Keratinocyte (primary cell): ENCODE measurements at regions not wholly inside any gene's neighbourhood (a gene's known extent, or its start where the extent isn't known, plus 50 kb on each side); places are given as distances from the start of the nearest gene placed in this dataset.

ENCODE experiments used
- DNase-seq: peaks from one replicate; pipeline ENCODE4 v3.0.0-alpha.2; 2011; ENCODE audit warnings: low read depth, missing footprints, low spot score
- FAIRE-seq: peaks from 2 replicates; lab custom pipeline; 2011; peaks lifted over from hg19 to GRCh38; lab: Jason Lieb, UNC
- H2AFZ ChIP-seq: 2 replicates; pipeline ENCODE4 v1.6.0; 2012; ENCODE audit warnings: low read length, control low read depth, inconsistent platforms; ENCODE audit not compliant: control insufficient read depth
- H3K27ac ChIP-seq: 2 replicates; pipeline ENCODE4 v1.5.1; 2011; ENCODE audit warnings: low read length; ENCODE audit not compliant: control insufficient read depth, insufficient read depth
- H3K27me3 ChIP-seq: 3 replicates; pipeline ENCODE4 v1.6.0; 2011; ENCODE audit warnings: low read length; ENCODE audit not compliant: control insufficient read depth, insufficient read depth; ENCODE audit errors: extremely low read depth
- H3K36me3 ChIP-seq, 2 experiments: 2 replicates in 1 of 2; 3 replicates in 1 of 2; pipeline ENCODE4 v1.5.1; 2011; ENCODE audit warnings: low read length in 2 of 2, mild to moderate bottlenecking in 1 of 2; ENCODE audit not compliant: control insufficient read depth in 2 of 2, insufficient read depth in 2 of 2; ENCODE audit errors: extremely low read depth in 1 of 2
- H3K4me1 ChIP-seq: 3 replicates; pipeline ENCODE4 v1.5.1; 2011; ENCODE audit warnings: low read length; ENCODE audit not compliant: control insufficient read depth, insufficient read depth; ENCODE audit errors: extremely low read depth
- H3K4me2 ChIP-seq: 3 replicates; pipeline ENCODE4 v1.6.0; 2011; ENCODE audit warnings: low read depth, low read length; ENCODE audit not compliant: control insufficient read depth, insufficient read depth; ENCODE audit errors: extremely low read depth
- H3K4me3 ChIP-seq, 3 experiments: fragments of 200-600 bp in 1 of 3; sonication (generic) in 1 of 3; 2 replicates in 2 of 3; 3 replicates in 1 of 3; pipeline ENCODE4 v1.5.1; 2011 to 2016; ENCODE audit warnings: low read length in 3 of 3, mild to moderate bottlenecking in 3 of 3, control low read depth in 2 of 3, inconsistent platforms in 1 of 3, low read depth in 1 of 3, mixed read lengths in 1 of 3, mixed run types in 1 of 3, moderate library complexity in 1 of 3; ENCODE audit not compliant: control insufficient read depth in 2 of 3, insufficient read depth in 2 of 3; ENCODE audit errors: extremely low read depth in 1 of 3
- H3K79me2 ChIP-seq: 2 replicates; pipeline ENCODE4 v1.6.0; 2012; ENCODE audit warnings: low read length; ENCODE audit not compliant: control insufficient read depth, insufficient read depth
- H3K9ac ChIP-seq: 3 replicates; pipeline ENCODE4 v1.6.0; 2011; ENCODE audit warnings: low read length; ENCODE audit not compliant: control insufficient read depth, insufficient read depth; ENCODE audit errors: extremely low read depth
- H3K9me1 ChIP-seq: 3 replicates; pipeline ENCODE4 v1.6.0; 2011; ENCODE audit warnings: low read length; ENCODE audit not compliant: control insufficient read depth, insufficient read depth; ENCODE audit errors: extremely low read depth
- H3K9me3 ChIP-seq: 2 replicates; pipeline ENCODE4 v1.5.1; 2012; ENCODE audit warnings: low read depth, low read length; ENCODE audit not compliant: control insufficient read depth
- H4K20me1 ChIP-seq: 3 replicates; pipeline ENCODE4 v1.6.0; 2011; ENCODE audit warnings: low read length; ENCODE audit not compliant: control insufficient read depth, insufficient read depth; ENCODE audit errors: extremely low read depth
- EZH2 ChIP-seq: IDR thresholded peaks from one replicate; pipeline ENCODE4 v1.6.1; 2012; ENCODE audit warnings: inconsistent platforms, mild to moderate bottlenecking, low read length, moderate library complexity
- dilution Hi-C: fragments of 300-500 bp; cut with MboI; formaldehyde crosslinking; loops from one replicate; pipeline ENCODE4 v1.7.0; 2020; ENCODE audit warnings: low sequenced_read_pairs; ENCODE audit not compliant: extremely low pct_ligation_motif_present
- TF ChIP-seq, protein P1 (sequence below), 3 experiments: IDR thresholded peaks in 1 of 3; conservative IDR thresholded peaks in 1 of 3; optimal IDR thresholded peaks in 1 of 3; 2 replicates in 2 of 3; 3 replicates in 1 of 3; pipeline versions ENCODE3 to v1.5.1; 2011; ENCODE audit warnings: low read length in 3 of 3, mild to moderate bottlenecking in 3 of 3, moderate library complexity in 2 of 3, control low read depth in 1 of 3, inconsistent platforms in 1 of 3; ENCODE audit not compliant: insufficient read depth in 2 of 3; ENCODE audit errors: extremely low read depth in 1 of 3

DNA sequence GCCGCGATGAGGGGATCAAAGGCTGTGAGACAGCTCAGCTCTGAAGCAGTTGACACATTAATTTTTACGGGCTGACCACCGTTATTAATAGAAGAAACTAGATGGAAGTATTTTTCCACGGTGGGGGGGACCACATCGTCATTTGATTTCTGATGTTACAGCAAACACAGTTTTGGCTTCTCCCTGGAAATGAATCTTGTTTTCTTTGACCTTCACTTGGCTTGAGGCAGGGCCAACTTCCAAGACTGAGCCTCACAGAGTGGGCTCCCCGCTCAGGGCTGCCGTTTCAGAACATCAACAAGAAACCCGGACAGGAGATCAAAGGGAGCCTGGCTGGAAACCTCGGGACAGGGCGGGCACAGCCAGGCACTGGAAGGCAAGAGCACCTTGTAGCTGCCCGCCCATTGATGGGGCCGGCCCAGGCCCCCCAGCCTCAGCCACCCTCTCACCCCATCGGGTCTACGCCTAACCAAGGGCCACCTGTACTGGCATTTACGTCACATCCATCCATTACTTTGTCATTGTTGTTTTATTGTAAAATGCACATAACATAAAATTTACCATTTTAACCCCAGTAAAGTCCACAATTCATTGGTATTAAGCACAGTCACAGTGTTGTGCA, 124.6 kb downstream of the C16orf95 start:
- Histone ChIP-seq H3K4me1 (no peaks in the 10 kb centered on the region), H3K27me3 (no peaks in the 10 kb centered on the region), H2AFZ (no peak overlapping the region), H3K4me3 (no peak overlapping the region), H3K79me2 (no peaks in the 10 kb centered on the region), H3K9me1 (no peaks in the 10 kb centered on the region), H3K9me3 (peaks cover 6% of the 10 kb centered on the region), H3K9ac (no peak overlapping the region), H3K27ac (no peak overlapping the region), H3K36me3 (no peaks in the 10 kb centered on the region), H3K4me2 (no peak overlapping the region), H4K20me1 (no peaks in the 10 kb centered on the region)
- TF ChIP-seq EZH2, result no peak
- TF ChIP-seq, protein P1, sequence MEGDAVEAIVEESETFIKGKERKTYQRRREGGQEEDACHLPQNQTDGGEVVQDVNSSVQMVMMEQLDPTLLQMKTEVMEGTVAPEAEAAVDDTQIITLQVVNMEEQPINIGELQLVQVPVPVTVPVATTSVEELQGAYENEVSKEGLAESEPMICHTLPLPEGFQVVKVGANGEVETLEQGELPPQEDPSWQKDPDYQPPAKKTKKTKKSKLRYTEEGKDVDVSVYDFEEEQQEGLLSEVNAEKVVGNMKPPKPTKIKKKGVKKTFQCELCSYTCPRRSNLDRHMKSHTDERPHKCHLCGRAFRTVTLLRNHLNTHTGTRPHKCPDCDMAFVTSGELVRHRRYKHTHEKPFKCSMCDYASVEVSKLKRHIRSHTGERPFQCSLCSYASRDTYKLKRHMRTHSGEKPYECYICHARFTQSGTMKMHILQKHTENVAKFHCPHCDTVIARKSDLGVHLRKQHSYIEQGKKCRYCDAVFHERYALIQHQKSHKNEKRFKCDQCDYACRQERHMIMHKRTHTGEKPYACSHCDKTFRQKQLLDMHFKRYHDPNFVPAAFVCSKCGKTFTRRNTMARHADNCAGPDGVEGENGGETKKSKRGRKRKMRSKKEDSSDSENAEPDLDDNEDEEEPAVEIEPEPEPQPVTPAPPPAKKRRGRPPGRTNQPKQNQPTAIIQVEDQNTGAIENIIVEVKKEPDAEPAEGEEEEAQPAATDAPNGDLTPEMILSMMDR (optimal IDR thresholded peaks at IDR 0.05 in 1 of 3, IDR thresholded peaks at IDR 0.05 in 1 of 3, conservative IDR thresholded peaks at IDR 0.05 in 1 of 3; ENCODE audit: extremely low read depth in 1 of 3, insufficient read depth in 2 of 3, low read length in 3 of 3), result no peak
- dilution Hi-C loops, result no loop called here
- DNase-seq (no peak), FAIRE-seq (no peak)

DNA sequence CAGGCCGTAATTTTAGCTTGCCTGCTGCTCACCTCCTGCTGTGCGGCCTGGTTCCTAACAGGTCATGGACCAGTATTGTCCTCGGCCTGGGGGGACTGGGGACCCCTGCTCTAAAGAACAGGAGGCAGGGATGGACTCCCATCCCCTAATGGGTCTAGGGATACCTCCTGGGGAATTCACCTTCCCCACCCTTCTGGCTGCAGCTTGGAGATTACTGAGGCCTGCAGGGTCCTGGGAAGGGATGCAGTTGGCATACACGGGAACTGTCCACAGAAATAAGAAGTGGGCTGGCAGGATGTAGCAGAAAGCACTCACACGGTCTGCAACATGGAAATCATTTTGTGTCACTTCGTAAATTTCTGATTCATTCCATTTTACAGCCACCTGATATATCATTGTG, 123.0 kb downstream of the C16orf95 start:
- no peak overlapping the region for H3K4me3 ChIP-seq
- H3K9ac ChIP-seq, result no peak overlapping the region
- no peaks in the 10 kb centered on the region for H4K20me1 ChIP-seq
- no peaks in the 10 kb centered on the region for H3K4me1 ChIP-seq
- dilution Hi-C loops, result no loop called here
- no peak overlapping the region for H2AFZ ChIP-seq
- no peak for DNase-seq
- no peaks in the 10 kb centered on the region for H3K36me3 ChIP-seq
- TF ChIP-seq EZH2, result no peak
- TF ChIP-seq, protein P1 (optimal IDR thresholded peaks at IDR 0.05 in 1 of 3, IDR thresholded peaks at IDR 0.05 in 1 of 3, conservative IDR thresholded peaks at IDR 0.05 in 1 of 3; ENCODE audit: extremely low read depth in 1 of 3, insufficient read depth in 2 of 3, low read length in 3 of 3), result no peak
- peaks cover 3% of the 10 kb centered on the region for H3K9me3 ChIP-seq
- FAIRE-seq, result no peak
- no peak overlapping the region for H3K4me2 ChIP-seq
- no peaks in the 10 kb centered on the region for H3K79me2 ChIP-seq
- H3K27ac ChIP-seq, result no peak overlapping the region
- no peaks in the 10 kb centered on the region for H3K9me1 ChIP-seq
- H3K27me3 ChIP-seq, result no peaks in the 10 kb centered on the region
